EH (cell line): ENCODE measurements at regions not wholly inside any gene's neighbourhood (a gene's known extent, or its start where the extent isn't known, plus 50 kb on each side); places are given as distances from the start of the nearest gene placed in this dataset.

Experiments used
- DNase-seq: peaks from one replicate; pipeline ENCODE4 v3.0.0-alpha.2; 2015; ENCODE audit warnings: low read depth

DNA sequence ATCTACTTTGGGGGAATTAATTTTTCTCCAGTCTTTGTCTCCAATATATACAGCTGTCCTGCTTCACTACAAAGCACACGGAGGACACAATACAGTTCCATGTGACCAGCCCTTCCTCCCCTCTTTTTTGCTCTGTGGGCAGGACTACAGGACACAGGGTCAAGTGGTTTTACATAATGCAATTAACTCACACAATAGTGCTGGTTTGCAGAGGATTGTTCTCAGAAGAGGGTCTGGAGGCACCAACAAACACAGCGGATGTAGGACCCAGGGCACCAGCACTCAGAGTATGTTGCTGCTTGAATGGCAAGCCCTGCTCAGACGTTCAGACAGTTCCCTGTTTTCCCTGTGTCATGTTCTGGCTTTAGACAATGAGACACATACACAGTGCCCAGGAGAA lies 52.0 kb upstream of the NPTX2 start:
- no peak for DNase-seq

GRCh38 chr7:98562871-98563495 lies 54.1 kb upstream of the NPTX2 start:
- DNase-seq, result no peak

GRCh38 chr7:98562381-98562823 lies 54.7 kb upstream of the NPTX2 start:
- DNase-seq, result no peak

- no peak for DNase-seq
Observed at GRCh38 chr7:98559958-98560357, 57.1 kb upstream of the NPTX2 start.

DNA sequence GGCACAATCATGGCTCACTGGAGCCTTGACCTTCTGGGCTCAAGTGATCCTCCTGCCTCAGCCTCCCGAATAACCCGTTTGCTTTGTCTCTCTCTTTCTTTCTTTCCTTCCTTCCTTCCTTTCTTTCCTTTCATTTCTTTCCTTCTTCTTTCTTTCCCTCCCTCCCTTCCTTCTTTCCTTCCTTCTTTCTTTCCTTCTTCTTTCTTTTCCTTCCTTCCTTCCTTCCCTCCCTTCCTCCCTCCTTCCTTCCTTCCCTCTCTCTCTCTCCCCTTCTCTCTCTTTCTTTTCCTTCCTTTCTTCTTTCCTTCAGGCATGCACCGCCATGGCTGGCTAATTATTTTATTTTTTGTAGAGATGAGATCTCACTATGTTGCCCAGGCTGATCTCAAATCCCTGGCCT lies 57.9 kb upstream of the NPTX2 start:
- no peak for DNase-seq

DNA sequence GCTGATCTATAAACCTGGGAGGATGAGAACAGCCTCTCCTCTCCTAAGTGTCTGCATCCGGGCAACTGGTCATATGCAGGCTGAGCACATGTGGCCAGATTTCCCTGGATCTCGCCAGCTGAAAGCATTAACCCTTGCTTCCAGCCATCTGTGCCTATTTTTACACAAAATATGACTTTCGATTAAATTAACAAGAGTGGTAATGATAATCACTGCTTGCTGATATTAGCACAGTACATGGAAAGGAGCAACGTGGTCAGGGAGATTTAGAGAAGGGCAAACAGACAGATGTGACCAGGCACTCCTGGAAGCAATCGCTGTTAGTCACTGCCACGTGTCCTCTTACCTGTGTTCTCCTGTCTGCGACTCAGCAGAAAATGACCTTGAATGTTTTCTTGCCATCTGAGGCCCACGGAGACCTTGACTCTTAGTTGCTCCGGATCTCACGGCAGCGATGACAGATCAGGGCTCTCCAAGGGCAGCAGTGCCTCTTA lies 59.5 kb upstream of the NPTX2 start:
- DNase-seq, result no peak

- DNase-seq, result no peak
Observed at GRCh38 chr7:98556288-98556687, 60.8 kb upstream of the NPTX2 start.

GRCh38 chr7:98555403-98555802 lies 61.7 kb upstream of the NPTX2 start:
- no peak for DNase-seq

DNA sequence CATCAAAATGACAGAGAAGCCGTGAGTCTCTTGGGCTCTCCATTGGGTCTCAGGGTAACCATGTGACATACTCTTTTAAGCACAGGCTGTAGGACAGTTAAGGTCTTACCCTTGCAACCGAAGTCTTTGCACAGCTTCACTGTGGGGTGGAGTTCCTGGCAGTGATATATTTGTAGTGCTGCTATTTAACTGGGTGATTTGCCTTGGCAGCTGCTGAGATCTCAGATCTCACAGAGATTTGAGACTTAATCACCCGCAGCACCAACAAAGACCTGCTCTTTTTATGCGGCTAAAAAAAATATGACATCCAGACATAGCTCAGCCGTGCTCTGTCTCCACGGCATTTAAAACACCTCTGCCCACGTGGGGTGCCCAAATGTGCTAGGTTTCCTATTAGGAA lies 63.4 kb upstream of the NPTX2 start:
- DNase-seq, result no peak

- no peak for DNase-seq
Observed at GRCh38 chr7:98551611-98552273, 65.3 kb upstream of the NPTX2 start.

DNA sequence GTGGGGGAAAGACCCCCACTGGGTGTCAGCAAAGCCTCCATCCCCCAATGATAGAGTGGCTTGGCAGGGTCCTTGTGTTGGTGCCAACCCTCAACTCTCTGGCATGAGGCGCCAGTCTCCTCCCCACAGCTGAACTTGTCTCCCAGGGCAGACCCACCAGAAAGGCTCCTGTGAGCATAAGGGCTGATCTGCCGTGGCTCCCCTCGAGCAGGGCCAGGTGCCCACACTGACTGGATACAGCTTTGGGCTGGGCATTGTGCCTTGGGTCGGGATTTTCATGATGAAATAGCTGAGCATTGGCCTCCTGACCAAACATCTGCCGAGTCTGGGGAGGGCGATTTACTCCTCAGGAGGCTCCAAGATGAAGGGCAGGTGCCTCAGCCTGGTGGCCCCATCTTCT lies 68.1 kb upstream of the NPTX2 start:
- DNase-seq, result no peak

DNA sequence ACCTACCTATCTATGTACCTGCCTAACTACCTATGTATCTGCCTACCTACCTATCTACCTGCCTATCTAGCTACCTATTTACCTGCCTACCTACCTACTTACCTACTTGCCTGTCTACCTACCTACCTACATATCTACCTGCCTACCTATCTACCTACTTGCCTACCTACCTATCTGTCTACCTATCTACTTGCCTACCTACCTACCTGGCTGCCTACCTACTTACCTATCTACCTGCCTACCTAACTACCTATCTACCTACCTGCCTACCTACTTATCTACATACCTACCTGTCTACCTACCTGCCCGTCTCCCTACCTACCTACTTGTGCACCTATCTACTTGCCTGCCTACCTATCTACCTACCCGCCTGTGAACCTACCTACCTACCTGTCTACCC lies 68.7 kb upstream of the NPTX2 start:
- no peak for DNase-seq

GRCh38 chr7:98541101-98541500 lies 76.0 kb upstream of the NPTX2 start:
- DNase-seq, result no peak

- DNase-seq, result no peak
Observed at GRCh38 chr7:98539865-98540264, 77.2 kb upstream of the NPTX2 start.

DNA sequence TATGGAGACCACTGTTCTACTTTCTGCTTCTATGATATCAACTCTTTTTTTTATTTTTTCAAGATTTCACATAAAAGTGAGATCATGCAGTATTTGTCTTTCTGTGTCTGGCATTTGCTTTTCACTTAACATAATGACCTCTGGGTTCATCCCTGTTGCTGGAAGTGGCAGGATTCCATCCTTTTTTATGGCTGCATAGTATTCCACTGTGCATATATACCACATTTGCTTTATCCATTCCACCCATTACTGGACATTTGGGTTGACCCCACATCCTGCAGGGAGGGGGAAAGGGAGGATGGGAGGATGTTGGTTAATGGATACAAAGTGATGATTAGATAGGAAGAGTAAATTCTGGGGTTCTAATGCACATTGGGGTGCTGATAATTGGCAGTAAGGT lies 80.3 kb upstream of the NPTX2 start:
- no peak for DNase-seq

- no peak for DNase-seq
Observed at GRCh38 chr7:98534493-98534892, 82.6 kb upstream of the NPTX2 start.

- DNase-seq, result no peak
Observed at GRCh38 chr7:98531717-98532116, 85.4 kb upstream of the NPTX2 start.

DNA sequence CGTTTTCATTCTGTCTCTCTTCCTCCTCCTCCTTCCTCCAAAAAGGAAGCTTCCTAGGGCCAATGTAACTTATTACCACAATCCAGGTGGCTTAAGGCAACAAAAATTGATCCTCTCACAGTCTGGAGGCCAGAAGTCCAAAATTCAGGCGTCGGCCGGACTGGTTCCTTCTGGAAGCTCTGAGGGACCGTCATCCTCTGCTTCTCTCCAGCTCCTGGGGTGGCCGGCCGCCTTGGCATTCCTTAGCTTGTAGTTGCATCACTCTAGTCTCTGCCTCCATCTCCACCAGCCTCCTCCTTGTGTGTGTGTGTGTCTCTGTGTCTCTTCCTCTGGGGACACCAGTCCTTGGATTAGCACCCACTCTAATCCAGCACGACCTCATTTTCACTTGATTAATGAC lies 89.0 kb upstream of the NPTX2 start:
- no peak for DNase-seq

DNA sequence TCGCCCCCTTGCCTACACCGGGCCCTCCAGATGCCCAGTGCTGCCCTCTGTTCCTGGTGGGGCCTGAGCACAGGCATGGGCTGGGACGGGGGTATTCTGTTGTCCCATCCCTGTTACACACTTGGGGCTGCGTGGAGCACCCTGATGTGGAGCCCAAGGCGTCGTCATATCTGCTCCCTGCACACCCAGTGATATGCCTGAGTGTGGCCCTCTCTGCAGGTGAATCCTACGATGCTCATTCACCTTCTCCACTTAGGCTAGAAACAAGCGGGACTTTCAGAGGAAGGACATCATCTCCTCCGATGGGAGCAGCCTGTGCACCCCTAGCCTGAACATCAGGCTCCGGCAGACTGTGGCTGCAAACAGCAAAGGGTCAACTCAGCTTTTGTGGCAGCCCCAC lies 91.0 kb upstream of the NPTX2 start:
- DNase-seq, result no peak

DNA sequence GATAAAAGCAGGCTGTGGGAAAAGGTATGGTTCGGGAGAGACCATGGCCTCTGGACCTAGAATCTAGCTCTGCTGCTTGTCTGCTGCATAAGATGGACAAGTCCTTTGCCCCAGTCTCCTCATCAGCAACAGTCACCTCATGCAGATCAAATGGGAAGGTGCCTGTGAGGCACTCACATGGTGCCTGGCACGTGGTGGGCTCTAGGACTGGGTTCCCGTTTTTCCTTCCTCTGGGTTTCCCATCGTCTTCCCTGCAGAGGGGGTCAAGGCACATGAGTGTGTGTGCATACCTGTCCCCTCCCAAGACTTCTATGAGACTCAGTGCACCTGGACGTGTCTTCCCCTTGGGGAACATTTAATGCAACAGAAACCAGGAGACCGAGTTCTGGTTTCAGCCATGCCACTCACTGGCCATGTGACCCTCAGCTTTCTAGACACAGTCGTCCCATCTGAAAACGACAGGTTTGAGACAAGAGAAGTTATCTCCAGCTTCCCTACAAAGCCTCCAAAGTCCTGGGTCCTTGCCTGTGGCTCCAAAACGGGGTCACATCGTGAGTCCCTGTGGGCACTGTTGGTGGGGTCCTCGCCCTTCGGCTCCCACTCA lies 95.9 kb upstream of the NPTX2 start:
- DNase-seq, result no peak

- DNase-seq, result no peak
Observed at GRCh38 chr7:98520356-98520951, 96.6 kb upstream of the NPTX2 start.

DNA sequence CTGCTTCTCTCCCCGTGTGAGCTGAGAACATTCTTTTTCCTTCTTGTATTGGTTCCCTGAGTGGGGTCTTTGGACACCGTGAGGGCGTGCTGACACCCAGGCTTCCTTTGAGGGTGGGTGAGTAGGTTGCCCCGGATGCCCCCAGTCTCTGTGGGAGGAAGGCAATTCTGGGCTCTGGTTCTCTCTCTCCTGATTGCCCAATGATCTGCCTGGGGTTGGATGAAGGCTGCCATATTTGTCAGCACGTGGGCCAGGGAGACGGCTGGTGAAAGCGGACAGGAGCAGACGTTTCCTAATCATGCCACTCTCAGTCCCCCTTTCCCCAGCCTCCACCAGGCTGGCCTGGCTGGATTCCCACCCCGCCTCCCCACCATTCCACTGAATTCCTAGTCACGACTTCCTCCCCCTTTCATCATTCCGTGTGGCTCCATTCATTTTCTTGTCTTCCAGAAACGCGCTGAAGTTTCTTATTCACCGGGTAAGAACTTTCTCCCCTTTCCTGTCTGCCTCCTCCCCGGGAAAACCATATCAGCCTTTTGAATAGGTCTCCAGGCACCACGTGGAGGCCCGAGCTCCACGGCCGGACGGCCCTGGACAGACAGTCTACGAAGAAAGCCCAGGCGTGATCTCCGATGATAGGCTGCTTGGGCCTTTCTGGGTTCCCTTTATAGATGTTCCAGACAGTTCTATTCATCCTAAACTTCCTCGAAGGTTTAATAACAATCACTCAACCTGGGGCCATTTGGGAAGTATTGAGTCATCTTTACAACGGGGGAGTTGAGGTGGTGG lies 98.7 kb upstream of the NPTX2 start:
- DNase-seq, result no peak
